ENCODE measurements at regions not wholly inside any gene's neighbourhood (a gene's known extent, or its start where the extent isn't known, plus 50 kb on each side); places are given as distances from the start of the nearest gene placed in this dataset.

- POLR2A ChIA-PET = no interaction called here
- TF ChIP-seq, protein P1, sequence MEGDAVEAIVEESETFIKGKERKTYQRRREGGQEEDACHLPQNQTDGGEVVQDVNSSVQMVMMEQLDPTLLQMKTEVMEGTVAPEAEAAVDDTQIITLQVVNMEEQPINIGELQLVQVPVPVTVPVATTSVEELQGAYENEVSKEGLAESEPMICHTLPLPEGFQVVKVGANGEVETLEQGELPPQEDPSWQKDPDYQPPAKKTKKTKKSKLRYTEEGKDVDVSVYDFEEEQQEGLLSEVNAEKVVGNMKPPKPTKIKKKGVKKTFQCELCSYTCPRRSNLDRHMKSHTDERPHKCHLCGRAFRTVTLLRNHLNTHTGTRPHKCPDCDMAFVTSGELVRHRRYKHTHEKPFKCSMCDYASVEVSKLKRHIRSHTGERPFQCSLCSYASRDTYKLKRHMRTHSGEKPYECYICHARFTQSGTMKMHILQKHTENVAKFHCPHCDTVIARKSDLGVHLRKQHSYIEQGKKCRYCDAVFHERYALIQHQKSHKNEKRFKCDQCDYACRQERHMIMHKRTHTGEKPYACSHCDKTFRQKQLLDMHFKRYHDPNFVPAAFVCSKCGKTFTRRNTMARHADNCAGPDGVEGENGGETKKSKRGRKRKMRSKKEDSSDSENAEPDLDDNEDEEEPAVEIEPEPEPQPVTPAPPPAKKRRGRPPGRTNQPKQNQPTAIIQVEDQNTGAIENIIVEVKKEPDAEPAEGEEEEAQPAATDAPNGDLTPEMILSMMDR (IDR thresholded peaks at IDR 0.05; ENCODE audit: control extremely low read depth, extremely low read depth, low read depth, missing control alignments) = no peak
- CTCF ChIA-PET = no interaction called here
- no peak for DNase-seq (ENCODE audit: extremely low spot score)
Observed at GRCh38 chr5:67281874-67282273, 85.3 kb upstream of the CD180 start.

DNA sequence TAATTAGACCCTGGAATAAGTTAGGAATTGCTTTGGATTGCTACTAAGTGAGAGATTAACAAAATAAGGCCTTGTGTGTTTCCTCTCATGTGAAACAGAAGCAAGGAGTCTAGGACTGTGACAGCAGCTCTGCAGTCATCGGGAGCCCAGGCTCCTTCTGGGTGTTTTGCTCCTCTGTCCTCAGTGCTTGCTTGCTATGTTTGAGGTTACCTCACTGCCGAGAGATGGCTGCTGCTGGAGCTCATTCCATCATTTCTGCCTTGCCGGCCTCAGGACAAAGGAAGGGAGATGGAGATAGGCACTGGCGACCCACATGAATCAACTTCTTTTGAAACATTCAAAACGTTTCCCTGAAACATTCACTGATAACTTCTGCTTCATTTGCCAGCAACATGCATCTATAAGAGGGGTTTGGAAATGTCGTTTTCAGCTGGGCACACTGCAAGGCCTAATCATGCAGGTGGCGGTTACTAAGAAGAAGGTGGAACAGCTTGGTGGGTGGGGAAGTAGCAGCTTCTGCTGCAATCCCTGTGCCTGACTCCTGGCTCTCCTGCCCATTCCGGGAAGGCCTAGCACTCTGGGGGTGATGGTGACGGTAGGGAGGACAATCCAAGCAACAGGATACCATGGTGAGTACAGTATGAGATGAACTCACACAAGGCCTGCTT is 77.2 kb upstream of the CD180 start:
- no peak for DNase-seq (ENCODE audit: extremely low spot score)
- POLR2A ChIA-PET = no interaction called here
- CTCF ChIA-PET = no interaction called here
- TF ChIP-seq, protein P1 (IDR thresholded peaks at IDR 0.05; ENCODE audit: control extremely low read depth, extremely low read depth, low read depth, missing control alignments) = no peak

DNA sequence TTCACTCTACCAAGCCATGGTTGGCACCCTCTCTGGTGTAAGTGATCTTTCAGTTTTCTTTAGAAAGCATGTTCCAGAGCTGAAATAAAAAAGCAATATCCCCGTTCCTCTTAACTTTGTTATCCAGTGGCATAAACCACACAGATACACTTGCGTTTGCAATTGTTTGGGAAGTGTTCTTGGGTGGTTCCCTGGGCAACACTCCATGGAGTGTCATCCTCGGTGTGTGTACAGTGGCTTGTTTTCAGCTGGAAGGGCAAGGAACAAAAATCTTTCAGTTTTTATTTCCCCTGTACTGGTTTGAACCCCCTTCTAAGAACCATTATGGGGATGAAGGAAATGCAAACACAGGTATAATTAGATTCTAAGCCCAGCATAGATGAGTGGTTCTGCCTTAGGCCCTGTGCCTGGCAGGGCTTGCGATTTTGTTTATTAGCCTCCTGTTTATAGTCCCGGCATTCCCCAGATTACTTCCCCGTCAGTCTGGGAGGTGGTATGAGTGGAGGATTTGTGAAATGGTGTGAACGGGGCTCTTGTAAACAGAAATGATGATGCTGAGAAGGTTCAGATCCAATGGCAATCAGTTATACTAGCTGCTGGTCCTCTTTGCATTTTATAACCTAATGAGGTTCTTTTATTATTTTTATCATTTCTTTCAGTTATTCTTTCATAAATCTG is 76.0 kb upstream of the CD180 start:
- POLR2A ChIA-PET = no interaction called here
- DNase-seq (ENCODE audit: extremely low spot score) = no peak
- CTCF ChIA-PET = no interaction called here
- TF ChIP-seq, protein P1 (IDR thresholded peaks at IDR 0.05; ENCODE audit: control extremely low read depth, extremely low read depth, low read depth, missing control alignments) = no peak

DNA sequence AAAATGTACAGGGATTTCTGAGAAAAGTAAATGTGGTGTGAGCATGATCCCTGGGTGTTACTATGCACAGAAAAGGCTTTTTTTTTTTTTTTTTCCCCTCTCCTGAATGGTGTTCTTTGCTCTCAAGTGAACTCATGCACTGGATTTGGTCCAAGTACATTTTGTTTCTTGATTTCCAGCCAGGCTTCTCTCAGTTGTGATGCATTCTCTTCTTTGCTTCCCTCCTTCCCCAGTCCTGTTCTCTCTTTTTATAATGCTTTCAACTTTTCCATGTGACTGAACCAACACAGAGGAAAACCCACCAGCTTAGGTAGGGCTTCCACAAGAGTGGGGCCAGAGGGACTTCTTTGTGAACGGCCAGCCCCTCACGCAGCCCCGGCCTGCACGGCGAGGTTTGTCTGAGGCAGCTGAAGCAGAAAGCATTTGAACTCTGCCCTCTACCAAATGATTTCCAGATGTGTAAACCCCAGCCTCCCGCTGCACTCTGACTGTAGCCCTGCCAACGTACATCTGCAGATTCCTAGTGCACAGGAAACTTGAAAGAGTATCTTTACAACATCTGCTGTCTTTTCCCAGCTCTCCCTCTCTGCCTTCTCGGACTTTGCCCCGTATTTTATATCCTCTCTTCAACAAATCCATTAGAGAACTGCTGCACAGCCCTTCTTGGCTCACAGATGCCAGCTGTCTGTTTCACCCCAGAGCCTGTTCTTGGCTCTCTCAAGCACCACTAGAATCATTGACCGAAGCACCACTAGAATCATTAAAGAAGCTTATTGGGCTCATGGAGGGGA is 71.8 kb upstream of the CD180 start:
- DNase-seq (ENCODE audit: extremely low spot score) = no peak
- POLR2A ChIA-PET = interaction anchor here (0.6 kb wide), 1 partner anchor 504 kb away, joined by 4 read pairs; no protein-coding TSS in a partner anchor
- TF ChIP-seq, protein P1 (IDR thresholded peaks at IDR 0.05; ENCODE audit: control extremely low read depth, extremely low read depth, low read depth, missing control alignments) = no peak
- CTCF ChIA-PET = no interaction called here

GRCh38 chr5:67267512-67268216 is 71.1 kb upstream of the CD180 start:
- TF ChIP-seq, protein P1 (IDR thresholded peaks at IDR 0.05; ENCODE audit: control extremely low read depth, extremely low read depth, low read depth, missing control alignments) = no peak
- ChIA-PET CTCF (interaction anchor here (1.0 kb wide), 1 partner anchor 39 kb away, joined by 3 read pairs; no protein-coding TSS in a partner anchor), POLR2A (no interaction called here)
- no peak for DNase-seq (ENCODE audit: extremely low spot score)

Measured in GM10248 (cell line).